Fibroblast of lung (primary cell): ENCODE measurements at regions not wholly inside any gene's neighbourhood (a gene's known extent, or its start where the extent isn't known, plus 50 kb on each side); places are given as distances from the start of the nearest gene placed in this dataset.

Source experiments
- DNase-seq, 2 donors: peaks; one replicate each; pipeline versions ENCODE4 v3.0.0 to v3.0.0-alpha.2; 2010; ENCODE audit warnings: low read depth in 2 of 2
- H2AFZ ChIP-seq: 2 replicates; pipeline ENCODE4 v1.5.1; 2012; ENCODE audit warnings: low read length, control low read depth, inconsistent platforms
- H3K27ac ChIP-seq: 2 replicates; pipeline ENCODE4 v1.5.1; 2011; ENCODE audit warnings: low read length, control low read depth; ENCODE audit not compliant: insufficient read depth
- H3K27me3 ChIP-seq: 2 replicates; pipeline ENCODE4 v1.5.1; 2011; ENCODE audit warnings: mild to moderate bottlenecking, low read length; ENCODE audit not compliant: control insufficient read depth, insufficient read depth
- H3K36me3 ChIP-seq: 2 replicates; pipeline ENCODE4 v1.5.1; 2011; ENCODE audit warnings: low read length; ENCODE audit not compliant: control insufficient read depth, insufficient read depth
- H3K4me1 ChIP-seq: 2 replicates; pipeline ENCODE4 v1.5.1; 2011; ENCODE audit warnings: low read length; ENCODE audit not compliant: control insufficient read depth, insufficient read depth; ENCODE audit errors: extremely low read depth
- H3K4me2 ChIP-seq: 2 replicates; pipeline ENCODE4 v1.5.1; 2011; ENCODE audit warnings: low read length, control low read depth; ENCODE audit not compliant: insufficient read depth; ENCODE audit errors: extremely low read depth
- H3K4me3 ChIP-seq, 4 experiments: fragments of 200-600 bp in 1 of 4; sonication (generic) in 1 of 4; replicated peaks in 1 of 4; 2 replicates each; pipeline ENCODE4 v1.5.1; 2011 to 2016; ENCODE audit warnings: low read length in 4 of 4, low read depth in 3 of 4, mild to moderate bottlenecking in 3 of 4, control low read depth in 2 of 4, inconsistent platforms in 1 of 4, mixed read lengths in 1 of 4; ENCODE audit not compliant: insufficient read depth in 1 of 4; ENCODE audit errors: control extremely low read depth in 1 of 4
- H3K79me2 ChIP-seq: 2 replicates; pipeline ENCODE4 v1.5.1; 2012; ENCODE audit warnings: mild to moderate bottlenecking, low read length, inconsistent platforms; ENCODE audit not compliant: control insufficient read depth, insufficient read depth
- H3K9ac ChIP-seq: 2 replicates; pipeline ENCODE4 v1.5.1; 2011; ENCODE audit warnings: mild to moderate bottlenecking, low read length, control low read depth; ENCODE audit not compliant: insufficient read depth
- H3K9me3 ChIP-seq: 2 replicates; pipeline ENCODE4 v1.5.1; 2012; ENCODE audit warnings: low read depth, low read length; ENCODE audit not compliant: control insufficient read depth, insufficient read depth
- H4K20me1 ChIP-seq: 2 replicates; pipeline ENCODE4 v1.5.1; 2011; ENCODE audit warnings: low read length; ENCODE audit not compliant: control insufficient read depth, insufficient read depth; ENCODE audit errors: extremely low read depth
- EZH2 ChIP-seq: IDR thresholded peaks from 2 replicates; pipeline ENCODE4 v1.5.1; 2012; ENCODE audit warnings: low read length, control low read depth, mild to moderate bottlenecking; ENCODE audit errors: missing control alignments
- TF ChIP-seq, protein P1 (sequence below), 2 donors: IDR thresholded peaks in 1 of 2; conservative IDR thresholded peaks in 1 of 2; 1 replicate in 1 of 2; 2 replicates in 1 of 2; pipeline ENCODE4 v1.5.1; 2011 to 2012; ENCODE audit warnings: low read length in 2 of 2, control low read depth in 1 of 2, inconsistent platforms in 1 of 2, low read depth in 1 of 2, mild to moderate bottlenecking in 1 of 2

DNA sequence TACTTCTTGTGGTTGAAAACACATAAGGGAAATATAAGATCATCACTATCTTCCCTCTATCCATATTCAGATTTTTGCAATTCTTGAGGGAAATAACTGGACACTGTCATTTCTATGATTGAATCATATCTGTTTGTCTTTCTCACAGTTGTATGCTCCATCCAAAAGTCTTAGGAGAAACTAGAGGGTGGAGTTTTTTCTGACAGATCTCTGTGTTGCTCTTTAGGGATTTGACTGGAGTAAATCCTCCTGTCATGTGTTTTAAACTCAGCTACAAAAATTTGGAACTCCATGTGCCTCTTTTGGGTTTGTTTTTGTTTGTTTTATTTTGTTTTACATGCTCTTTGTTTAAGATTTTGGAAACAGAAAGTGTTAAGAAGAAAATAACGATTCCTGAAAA is 136.5 kb downstream of the SPATA18 start:
- no peak overlapping the region for H3K9ac ChIP-seq
- H3K36me3 ChIP-seq = no peaks in the 10 kb centered on the region
- no peaks in the 10 kb centered on the region for H3K4me1 ChIP-seq
- H3K4me3 ChIP-seq = no peak overlapping the region
- TF ChIP-seq EZH2 = no peak
- TF ChIP-seq, protein P1, sequence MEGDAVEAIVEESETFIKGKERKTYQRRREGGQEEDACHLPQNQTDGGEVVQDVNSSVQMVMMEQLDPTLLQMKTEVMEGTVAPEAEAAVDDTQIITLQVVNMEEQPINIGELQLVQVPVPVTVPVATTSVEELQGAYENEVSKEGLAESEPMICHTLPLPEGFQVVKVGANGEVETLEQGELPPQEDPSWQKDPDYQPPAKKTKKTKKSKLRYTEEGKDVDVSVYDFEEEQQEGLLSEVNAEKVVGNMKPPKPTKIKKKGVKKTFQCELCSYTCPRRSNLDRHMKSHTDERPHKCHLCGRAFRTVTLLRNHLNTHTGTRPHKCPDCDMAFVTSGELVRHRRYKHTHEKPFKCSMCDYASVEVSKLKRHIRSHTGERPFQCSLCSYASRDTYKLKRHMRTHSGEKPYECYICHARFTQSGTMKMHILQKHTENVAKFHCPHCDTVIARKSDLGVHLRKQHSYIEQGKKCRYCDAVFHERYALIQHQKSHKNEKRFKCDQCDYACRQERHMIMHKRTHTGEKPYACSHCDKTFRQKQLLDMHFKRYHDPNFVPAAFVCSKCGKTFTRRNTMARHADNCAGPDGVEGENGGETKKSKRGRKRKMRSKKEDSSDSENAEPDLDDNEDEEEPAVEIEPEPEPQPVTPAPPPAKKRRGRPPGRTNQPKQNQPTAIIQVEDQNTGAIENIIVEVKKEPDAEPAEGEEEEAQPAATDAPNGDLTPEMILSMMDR (conservative IDR thresholded peaks at IDR 0.05 in 1 of 2, IDR thresholded peaks at IDR 0.05 in 1 of 2; ENCODE audit: low read depth in 1 of 2, low read length in 2 of 2) = no peak
- no peaks in the 10 kb centered on the region for H3K79me2 ChIP-seq
- no peak overlapping the region for H2AFZ ChIP-seq
- no peak for DNase-seq
- no peaks in the 10 kb centered on the region for H3K9me3 ChIP-seq
- no peaks in the 10 kb centered on the region for H4K20me1 ChIP-seq
- no peak overlapping the region for H3K4me2 ChIP-seq
- H3K27ac ChIP-seq = no peak overlapping the region
- no peaks in the 10 kb centered on the region for H3K27me3 ChIP-seq

DNA sequence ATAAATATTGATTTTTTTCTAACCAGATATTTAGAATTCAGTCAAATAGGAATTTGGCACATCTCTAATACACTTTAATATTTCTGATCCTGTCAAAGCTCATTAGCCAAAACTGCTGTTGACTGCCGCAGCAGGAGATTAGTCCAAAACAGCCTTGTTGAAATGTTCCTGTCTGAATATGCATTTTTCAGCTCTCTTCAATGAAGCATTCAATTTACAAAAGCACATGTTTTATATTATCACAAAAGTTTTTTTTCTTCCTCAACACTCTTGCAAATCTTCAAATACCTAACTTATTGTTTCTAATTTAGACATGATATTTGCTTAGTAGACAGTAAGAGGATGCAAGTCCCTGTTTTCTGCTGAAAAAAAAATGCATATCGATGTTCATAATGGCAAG is 140.9 kb downstream of the SPATA18 start:
- TF ChIP-seq EZH2 = no peak
- TF ChIP-seq, protein P1 (conservative IDR thresholded peaks at IDR 0.05 in 1 of 2, IDR thresholded peaks at IDR 0.05 in 1 of 2; ENCODE audit: low read depth in 1 of 2, low read length in 2 of 2) = no peak
- no peaks in the 10 kb centered on the region for H4K20me1 ChIP-seq
- no peak overlapping the region for H3K9ac ChIP-seq
- H3K4me3 ChIP-seq = no peak overlapping the region
- DNase-seq = no peak
- H3K79me2 ChIP-seq = no peaks in the 10 kb centered on the region
- H2AFZ ChIP-seq = no peak overlapping the region
- no peaks in the 10 kb centered on the region for H3K27me3 ChIP-seq
- no peak overlapping the region for H3K4me2 ChIP-seq
- no peaks in the 10 kb centered on the region for H3K36me3 ChIP-seq
- no peaks in the 10 kb centered on the region for H3K4me1 ChIP-seq
- no peak overlapping the region for H3K27ac ChIP-seq
- no peaks in the 10 kb centered on the region for H3K9me3 ChIP-seq

DNA sequence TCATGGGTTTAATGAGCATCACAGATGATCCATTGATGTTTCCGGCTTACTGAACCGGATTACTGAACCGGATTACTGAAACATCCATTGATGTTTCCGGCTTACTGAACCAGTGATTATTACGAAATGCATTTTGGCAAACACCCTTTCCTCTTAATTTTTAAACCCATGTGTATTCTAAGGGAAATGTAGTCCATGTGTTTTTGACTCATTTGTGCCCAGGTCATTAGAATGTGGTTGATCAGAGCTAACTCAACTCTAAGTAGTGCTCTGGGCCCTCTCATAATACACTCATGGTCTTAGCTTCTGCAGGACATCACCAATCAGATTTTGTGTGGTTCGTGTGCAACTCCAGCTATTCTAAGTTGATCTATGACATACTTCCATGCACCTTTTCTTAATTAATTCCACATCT is 141.6 kb downstream of the SPATA18 start:
- no peak overlapping the region for H3K9ac ChIP-seq
- H3K4me3 ChIP-seq = no peak overlapping the region
- H3K36me3 ChIP-seq = no peaks in the 10 kb centered on the region
- H4K20me1 ChIP-seq = no peaks in the 10 kb centered on the region
- H2AFZ ChIP-seq = no peak overlapping the region
- TF ChIP-seq, protein P1 (conservative IDR thresholded peaks at IDR 0.05 in 1 of 2, IDR thresholded peaks at IDR 0.05 in 1 of 2; ENCODE audit: low read depth in 1 of 2, low read length in 2 of 2) = no peak
- no peak for TF ChIP-seq EZH2
- H3K4me1 ChIP-seq = no peaks in the 10 kb centered on the region
- DNase-seq = no peak
- H3K27me3 ChIP-seq = no peaks in the 10 kb centered on the region
- H3K27ac ChIP-seq = no peak overlapping the region
- no peak overlapping the region for H3K4me2 ChIP-seq
- H3K9me3 ChIP-seq = no peaks in the 10 kb centered on the region
- H3K79me2 ChIP-seq = no peaks in the 10 kb centered on the region
